ENCODE measurements at regions not wholly inside any gene's neighbourhood (a gene's known extent, or its start where the extent isn't known, plus 50 kb on each side); places are given as distances from the start of the nearest gene placed in this dataset.

GRCh38 chr1:157277281-157277680, 139.1 kb upstream of the ETV3 start:
- TF ChIP-seq CTCF (IDR thresholded peaks at IDR 0.05; ENCODE audit: insufficient read depth in 1 of 2, low read depth in 1 of 2, low read length in 1 of 2, severe bottlenecking in 1 of 2, unreplicated experiment in 1 of 2) = no peak
- POLR2A ChIA-PET = no interaction called here
- Mint-ChIP-seq H3K27me3 (ENCODE audit: insufficient read depth, unreplicated experiment) (no peaks in the 10 kb centered on the region), H3K4me3 (ENCODE audit: unreplicated experiment) (no peak overlapping the region), H3K36me3 (ENCODE audit: insufficient read depth, unreplicated experiment) (no peaks in the 10 kb centered on the region), H3K9me3 (ENCODE audit: unreplicated experiment) (no peaks in the 10 kb centered on the region), H3K4me1 (ENCODE audit: low read depth, unreplicated experiment) (no peaks in the 10 kb centered on the region), H3K27ac (ENCODE audit: unreplicated experiment) (no peak overlapping the region)
- Histone ChIP-seq H3K4me1 (peaks cover 16% of the 10 kb centered on the region), H3K36me3 (ENCODE audit: control insufficient read depth, insufficient read depth, low read length) (no peaks in the 10 kb centered on the region), H3K4me3 (ENCODE audit: low read depth, low read length) (no peak overlapping the region), H3K9me3 (no peaks in the 10 kb centered on the region), H3K27me3 (replicated peaks; ENCODE audit: control insufficient read depth, insufficient read depth, low read length) (no peaks in the 10 kb centered on the region)
- DNase-seq = no peak
- intact Hi-C loops (cut with micrococcal nuclease; ENCODE audit: unreplicated experiment) = no loop called here
- CTCF ChIA-PET = no interaction called here
- BruUV-seq (replicated peaks) = no TSS peak

GRCh38 chr1:157274698-157275534, 136.7 kb upstream of the ETV3 start:
- Mint-ChIP-seq H3K9me3 (ENCODE audit: unreplicated experiment) (no peaks in the 10 kb centered on the region), H3K36me3 (ENCODE audit: insufficient read depth, unreplicated experiment) (no peaks in the 10 kb centered on the region), H3K4me3 (ENCODE audit: unreplicated experiment) (no peak overlapping the region), H3K27ac (ENCODE audit: unreplicated experiment) (no peak overlapping the region), H3K27me3 (ENCODE audit: insufficient read depth, unreplicated experiment) (no peaks in the 10 kb centered on the region), H3K4me1 (ENCODE audit: low read depth, unreplicated experiment) (no peaks in the 10 kb centered on the region)
- peak in 1 of 2 experiments; percentile 12 for DNase-seq
- BruUV-seq (replicated peaks) = no TSS peak
- Histone ChIP-seq H3K4me3 (ENCODE audit: low read depth, low read length) (no peak overlapping the region), H3K9me3 (no peaks in the 10 kb centered on the region), H3K36me3 (ENCODE audit: control insufficient read depth, insufficient read depth, low read length) (no peaks in the 10 kb centered on the region), H3K27me3 (replicated peaks; ENCODE audit: control insufficient read depth, insufficient read depth, low read length) (no peaks in the 10 kb centered on the region), H3K4me1 (peaks cover 16% of the 10 kb centered on the region)
- no peak for TF ChIP-seq CTCF (IDR thresholded peaks at IDR 0.05; ENCODE audit: insufficient read depth in 1 of 2, low read depth in 1 of 2, low read length in 1 of 2, severe bottlenecking in 1 of 2, unreplicated experiment in 1 of 2)
- ChIA-PET CTCF (no interaction called here), POLR2A (no interaction called here)
- intact Hi-C loops (cut with micrococcal nuclease; ENCODE audit: unreplicated experiment) = no loop called here

- H3K27ac Mint-ChIP-seq (ENCODE audit: unreplicated experiment) = no peak overlapping the region
- H3K9me3 Mint-ChIP-seq (ENCODE audit: unreplicated experiment) = no peaks in the 10 kb centered on the region
- Histone ChIP-seq H3K4me1 (peaks cover 13% of the 10 kb centered on the region), H3K36me3 (ENCODE audit: control insufficient read depth, insufficient read depth, low read length) (no peaks in the 10 kb centered on the region), H3K9me3 (no peaks in the 10 kb centered on the region), H3K27me3 (replicated peaks; ENCODE audit: control insufficient read depth, insufficient read depth, low read length) (no peaks in the 10 kb centered on the region), H3K4me3 (ENCODE audit: low read depth, low read length) (no peak overlapping the region)
- CTCF ChIA-PET = no interaction called here
- no peak overlapping the region for H3K4me3 Mint-ChIP-seq (ENCODE audit: unreplicated experiment)
- no TSS peak for BruUV-seq (replicated peaks)
- no peak for TF ChIP-seq CTCF (IDR thresholded peaks at IDR 0.05; ENCODE audit: insufficient read depth in 1 of 2, low read depth in 1 of 2, low read length in 1 of 2, severe bottlenecking in 1 of 2, unreplicated experiment in 1 of 2)
- no peak for DNase-seq
- POLR2A ChIA-PET = no interaction called here
- no peaks in the 10 kb centered on the region for H3K36me3 Mint-ChIP-seq (ENCODE audit: insufficient read depth, unreplicated experiment)
- intact Hi-C loops (cut with micrococcal nuclease; ENCODE audit: unreplicated experiment) = no loop called here
- no peaks in the 10 kb centered on the region for H3K27me3 Mint-ChIP-seq (ENCODE audit: insufficient read depth, unreplicated experiment)
- H3K4me1 Mint-ChIP-seq (ENCODE audit: low read depth, unreplicated experiment) = no peaks in the 10 kb centered on the region
Observed at GRCh38 chr1:157272729-157273524, 134.7 kb upstream of the ETV3 start.

All from Caco-2 (cell line).